Fibroblast of the aortic adventitia (primary cell): ENCODE measurements at regions not wholly inside any gene's neighbourhood (a gene's known extent, or its start where the extent isn't known, plus 50 kb on each side); places are given as distances from the start of the nearest gene placed in this dataset.

Experiments used
- DNase-seq: peaks from one replicate; pipeline ENCODE4 v3.0.0-alpha.2; 2010; ENCODE audit warnings: low read depth
- H3K4me3 ChIP-seq: 2 replicates; pipeline ENCODE4 v1.5.1; 2011; ENCODE audit warnings: low read depth, mild to moderate bottlenecking, control low read depth, low read length, moderate library complexity
- CTCF ChIP-seq: IDR thresholded peaks from 2 replicates; pipeline ENCODE4 v1.5.1; 2011; ENCODE audit warnings: mild to moderate bottlenecking, low read length, control low read depth, inconsistent platforms; ENCODE audit not compliant: insufficient read depth

GRCh38 chr1:58158506-58159433 lies 387.8 kb downstream of the OMA1 start:
- H3K4me3 ChIP-seq = no peak overlapping the region
- no peak for TF ChIP-seq CTCF
- no peak for DNase-seq

- TF ChIP-seq CTCF = no peak
- no peak for DNase-seq
Measured at GRCh38 chr1:58158016-58158415, 388.5 kb downstream of the OMA1 start.

GRCh38 chr1:58157256-58157655 lies 389.3 kb downstream of the OMA1 start:
- no peak overlapping the region for H3K4me3 ChIP-seq
- no peak for DNase-seq
- no peak for TF ChIP-seq CTCF

More at GRCh38 chr1:58158016-58158415, 388.5 kb downstream of the OMA1 start:
- H3K4me3 ChIP-seq = no peak overlapping the region

- no peak overlapping the region for H3K4me3 ChIP-seq
- no peak for TF ChIP-seq CTCF
- no peak for DNase-seq
Measured at GRCh38 chr1:58156831-58157230, 389.7 kb downstream of the OMA1 start.

- TF ChIP-seq CTCF = no peak
- H3K4me3 ChIP-seq = no peak overlapping the region
- no peak for DNase-seq
Measured at GRCh38 chr1:58156124-58156468, 390.4 kb downstream of the OMA1 start.

- no peak overlapping the region for H3K4me3 ChIP-seq
- peak; percentile 25 for TF ChIP-seq CTCF
- no peak for DNase-seq
Measured at GRCh38 chr1:58155418-58156123, 391.0 kb downstream of the OMA1 start.
